GM04504 (cell line): ENCODE measurements at regions not wholly inside any gene's neighbourhood (a gene's known extent, or its start where the extent isn't known, plus 50 kb on each side); places are given as distances from the start of the nearest gene placed in this dataset.
A peak's percentile ranks its signal among the peaks of the same experiment; 100 is the strongest.
"Not testable (repeated sequence)": the region's sequence is repeated elsewhere in the genome, so short reads cannot be mapped to it uniquely, and the experiment has no call there.

ENCODE experiments used
- DNase-seq: peaks from one replicate; pipeline ENCODE4 v3.0.0-alpha.2; 2012; ENCODE audit warnings: low read depth

GRCh38 chr6:71053475-71053874, 96.6 kb upstream of the B3GAT2 start:
- DNase-seq: no peak

DNA sequence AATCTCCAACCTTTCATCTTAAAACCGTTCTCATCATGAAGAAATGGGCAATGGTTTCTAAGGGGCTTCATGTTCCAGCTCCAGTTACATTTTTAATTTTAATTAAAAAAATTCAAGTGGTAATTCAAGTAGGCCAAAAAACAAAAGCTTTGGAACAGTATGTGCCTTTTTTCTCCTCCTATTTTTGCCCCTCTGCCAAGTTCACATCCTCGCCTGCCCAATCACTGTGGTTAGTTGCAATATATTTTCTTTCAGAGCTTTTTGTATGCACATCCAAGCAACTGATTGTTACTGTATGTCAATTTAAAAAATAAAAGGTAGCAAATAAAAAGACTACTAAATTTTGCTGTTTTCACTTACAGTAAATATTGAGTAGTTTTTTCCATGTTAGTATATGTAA, 99.8 kb upstream of the B3GAT2 start:
- no peak for DNase-seq

DNA sequence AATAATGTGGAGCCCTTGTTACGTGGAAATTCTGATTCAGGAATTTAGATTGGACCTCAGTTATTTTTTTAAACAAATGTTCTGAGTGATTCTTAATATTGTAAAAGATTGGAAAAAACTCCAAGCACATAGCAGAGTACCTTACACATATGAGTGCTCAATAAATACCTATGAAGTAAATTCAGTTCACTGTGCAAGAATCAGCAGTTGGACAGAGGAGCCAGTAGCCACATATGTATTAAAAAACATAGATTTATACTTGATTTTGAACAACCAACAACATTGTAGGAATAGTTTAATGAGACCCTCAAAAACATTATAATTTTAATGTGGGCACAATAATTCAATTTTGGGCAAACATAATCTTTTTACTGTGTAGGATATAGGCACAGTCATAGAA, 109.3 kb upstream of the B3GAT2 start:
- DNase-seq: no peak

GRCh38 chr6:71067816-71068215, 111.0 kb upstream of the B3GAT2 start:
- DNase-seq: no peak

DNA sequence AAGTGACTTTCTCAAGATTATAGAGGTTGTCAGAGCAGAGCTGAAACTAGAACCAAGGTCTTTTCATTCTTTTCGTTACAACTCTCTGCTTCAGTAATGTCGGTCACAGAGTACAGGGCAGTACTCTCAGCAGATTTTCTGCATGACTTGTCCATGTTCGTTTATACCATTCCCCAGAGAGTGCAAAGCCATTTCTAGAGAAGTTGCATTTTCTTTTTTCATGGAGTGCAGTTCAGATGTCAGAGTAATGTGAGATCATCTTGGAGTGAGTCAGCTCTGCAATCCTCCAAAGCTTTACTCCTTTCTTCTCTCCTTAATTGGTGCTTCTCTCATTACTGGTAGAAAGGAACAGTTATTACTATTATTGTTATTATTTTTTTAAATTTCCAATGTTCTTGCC, 115.6 kb upstream of the B3GAT2 start:
- DNase-seq: no peak

DNA sequence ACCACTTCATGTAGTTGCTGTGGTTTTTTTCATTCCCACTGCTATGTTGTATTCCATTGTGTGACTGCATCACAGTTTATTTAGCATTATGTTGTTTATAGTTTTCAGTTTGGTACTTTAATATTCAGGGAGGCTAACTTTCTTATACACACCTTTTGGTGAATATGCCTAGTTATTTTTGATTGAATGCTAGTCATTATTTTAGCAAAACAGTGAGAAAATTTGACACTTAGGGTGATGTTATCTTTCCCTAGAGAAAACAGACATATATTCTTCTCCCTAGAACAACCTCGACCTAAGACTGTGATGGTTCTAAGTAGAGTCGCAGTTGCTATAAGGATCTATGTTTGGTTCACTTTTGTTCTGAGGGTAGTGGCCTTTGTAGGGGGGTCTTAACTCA, 120.8 kb upstream of the B3GAT2 start:
- DNase-seq: no peak

DNA sequence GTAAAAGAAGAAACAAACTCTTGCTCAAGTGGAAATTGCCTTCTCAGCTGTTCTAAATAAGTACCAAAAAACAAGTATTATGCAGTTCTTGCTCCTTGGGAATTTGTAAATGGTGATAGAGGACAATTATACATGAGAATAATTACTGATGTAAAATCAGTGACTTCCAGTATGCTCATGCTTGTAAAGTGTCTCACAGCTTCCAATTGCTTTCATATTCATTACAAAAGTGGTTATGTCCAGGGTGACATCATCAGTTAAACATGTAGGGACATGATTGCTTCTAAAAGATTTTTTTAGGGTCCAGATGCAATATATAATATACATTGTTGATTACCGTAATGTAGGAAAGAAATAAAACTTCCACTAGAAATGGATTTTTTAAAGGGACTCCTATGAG, 122.8 kb upstream of the B3GAT2 start:
- DNase-seq: no peak

DNA sequence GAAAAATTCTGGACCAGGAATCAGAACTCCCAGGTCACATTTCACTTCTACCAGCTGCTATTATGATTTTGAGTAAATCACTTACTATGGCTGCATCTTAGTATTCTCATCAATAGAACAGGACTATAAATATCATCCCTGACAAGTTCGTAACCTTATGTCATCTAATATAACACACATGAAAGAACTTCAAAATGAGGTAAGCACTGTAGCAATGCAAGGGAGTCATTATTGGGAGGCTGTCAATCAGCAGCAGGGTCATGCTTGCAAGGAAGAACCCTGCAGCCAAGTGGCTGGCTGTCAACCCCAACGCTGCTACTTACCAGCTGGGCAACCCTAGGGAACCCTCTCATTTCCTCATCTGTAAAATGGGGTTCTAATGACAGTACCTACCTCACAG, 123.3 kb upstream of the B3GAT2 start:
- DNase-seq: no peak

DNA sequence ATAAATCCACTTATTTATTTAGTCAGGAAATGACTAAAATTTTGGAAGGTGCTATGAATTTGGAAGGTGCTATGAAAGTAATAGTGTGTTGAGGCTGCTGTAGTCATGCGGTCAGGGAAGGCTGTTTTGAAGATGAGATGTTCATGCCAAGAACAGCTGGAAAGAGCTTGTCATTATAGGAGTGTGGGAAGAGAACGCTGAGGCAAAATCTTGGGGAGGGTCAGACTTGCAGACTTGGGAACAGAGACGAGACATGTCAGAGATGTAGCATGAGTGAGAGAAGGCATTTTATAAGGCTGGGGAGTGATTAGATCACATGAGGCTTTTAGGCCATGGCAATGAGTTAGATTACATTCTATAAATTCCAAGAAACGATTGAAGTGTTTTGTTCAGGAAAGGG, 124.0 kb upstream of the B3GAT2 start:
- DNase-seq: no peak

DNA sequence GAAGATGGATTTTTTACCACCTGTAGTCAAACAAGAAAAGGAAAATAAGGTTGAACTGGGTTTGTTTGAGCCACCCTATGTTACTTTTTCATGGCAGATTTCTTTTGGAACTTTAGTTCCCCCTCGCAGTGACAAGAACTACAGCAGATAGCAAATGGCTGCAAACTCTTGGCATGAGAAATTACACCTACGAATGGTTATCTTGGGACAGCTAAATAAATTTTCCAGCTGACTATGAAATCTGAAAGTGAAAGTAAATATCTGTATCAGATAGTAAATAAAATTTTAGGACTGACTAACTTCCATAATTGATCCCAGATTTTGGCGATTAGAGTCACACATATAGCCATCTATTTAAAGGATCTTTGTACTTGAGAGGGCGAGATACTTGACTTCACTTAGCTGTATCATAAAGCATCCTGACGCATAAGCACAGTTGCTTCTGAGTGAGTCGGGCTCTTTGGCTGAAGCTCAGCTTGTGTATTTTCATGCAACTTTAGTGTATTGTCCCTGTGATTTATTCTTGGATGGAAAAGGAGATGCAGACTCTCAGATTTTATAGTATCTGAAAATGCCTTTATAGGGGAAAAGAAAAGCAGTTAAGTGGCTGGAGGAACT, 125.3 kb upstream of the B3GAT2 start:
- peak; percentile 7 for DNase-seq

- DNase-seq: no peak
Measured at GRCh38 chr6:71083308-71083820, 126.5 kb upstream of the B3GAT2 start.

- no peak for DNase-seq
Measured at GRCh38 chr6:71088166-71088565, 131.3 kb upstream of the B3GAT2 start.

DNA sequence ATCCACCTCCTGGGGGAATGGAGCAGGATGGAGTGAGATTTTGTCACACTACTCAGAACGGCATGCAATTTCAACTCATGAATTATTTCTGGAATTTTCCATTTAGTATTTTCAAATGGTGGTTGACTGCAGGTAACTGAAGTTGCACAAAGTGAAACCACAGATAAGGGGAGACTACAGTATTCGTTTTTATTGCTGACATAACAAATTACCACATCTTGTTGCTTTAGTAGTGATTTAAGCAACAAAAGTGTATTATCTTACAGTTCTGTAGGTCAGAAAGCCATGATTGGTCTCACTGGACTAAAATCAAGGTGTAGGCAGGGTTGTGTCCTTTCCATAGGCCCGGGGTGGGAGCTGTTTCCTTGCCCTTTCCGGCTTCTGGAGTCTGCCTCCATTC, 133.4 kb upstream of the B3GAT2 start:
- DNase-seq: no peak

- no peak for DNase-seq
Measured at GRCh38 chr6:71091167-71091566, 134.3 kb upstream of the B3GAT2 start.

DNA sequence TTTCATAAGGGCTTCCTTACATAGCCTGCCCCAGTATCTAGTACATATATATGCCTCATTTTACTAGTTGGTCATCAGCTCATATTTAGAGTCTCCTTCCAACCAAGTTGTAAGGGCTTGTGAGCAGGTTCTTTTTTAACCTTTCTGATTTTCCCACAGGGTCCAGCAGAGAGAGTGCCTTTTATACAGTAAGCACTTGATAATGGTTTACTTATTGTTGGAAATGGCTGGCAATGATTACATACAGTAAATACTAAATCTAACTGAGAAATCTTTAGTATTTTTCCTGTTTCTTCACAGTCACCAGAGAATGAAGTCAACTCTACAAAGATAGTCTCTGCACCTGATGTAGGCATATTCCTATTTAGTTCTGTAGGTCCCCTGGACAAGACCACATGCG, 135.1 kb upstream of the B3GAT2 start:
- DNase-seq: no peak

DNA sequence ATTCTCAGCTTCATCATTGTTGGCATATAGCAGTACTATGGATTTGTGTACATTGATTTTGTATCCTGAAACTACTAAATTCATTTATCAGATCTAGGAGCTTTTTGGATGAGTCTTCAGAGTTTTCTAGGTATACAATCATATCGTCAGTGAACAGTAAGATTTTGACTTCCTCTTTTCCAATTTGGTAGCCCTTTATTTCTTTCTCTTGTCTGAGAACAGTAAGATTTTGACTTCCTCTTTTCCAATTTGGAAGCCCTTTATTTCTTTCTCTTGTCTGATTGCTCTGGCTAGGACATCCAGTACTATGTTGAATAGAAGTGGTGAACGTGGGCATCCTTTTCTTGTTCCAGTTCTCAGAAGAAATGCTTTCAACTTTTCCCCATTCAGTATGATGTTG, 140.4 kb upstream of the B3GAT2 start:
- not testable (repeated sequence) for DNase-seq

DNA sequence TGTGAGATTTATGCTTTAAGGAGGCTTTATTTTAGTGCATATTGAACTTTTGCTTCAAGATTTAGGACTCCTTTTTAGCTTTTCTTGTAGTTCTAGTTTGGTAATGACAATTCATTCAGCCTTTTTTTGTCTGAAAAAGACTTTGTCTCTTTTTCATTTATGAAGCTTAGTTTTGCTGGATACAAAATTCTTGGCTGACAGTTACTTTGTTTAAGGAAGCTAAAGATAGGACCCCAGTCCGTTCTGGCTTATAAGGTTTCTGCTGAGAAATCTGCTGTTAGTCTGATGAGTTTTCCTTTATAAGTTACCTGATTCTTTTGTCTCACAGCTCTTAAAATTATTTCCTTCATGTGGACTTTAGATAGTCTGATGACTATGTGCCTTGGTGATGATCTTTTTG, 142.8 kb upstream of the B3GAT2 start:
- DNase-seq: no peak

- no peak for DNase-seq
Measured at GRCh38 chr6:71103130-71103529, 146.3 kb upstream of the B3GAT2 start.

DNA sequence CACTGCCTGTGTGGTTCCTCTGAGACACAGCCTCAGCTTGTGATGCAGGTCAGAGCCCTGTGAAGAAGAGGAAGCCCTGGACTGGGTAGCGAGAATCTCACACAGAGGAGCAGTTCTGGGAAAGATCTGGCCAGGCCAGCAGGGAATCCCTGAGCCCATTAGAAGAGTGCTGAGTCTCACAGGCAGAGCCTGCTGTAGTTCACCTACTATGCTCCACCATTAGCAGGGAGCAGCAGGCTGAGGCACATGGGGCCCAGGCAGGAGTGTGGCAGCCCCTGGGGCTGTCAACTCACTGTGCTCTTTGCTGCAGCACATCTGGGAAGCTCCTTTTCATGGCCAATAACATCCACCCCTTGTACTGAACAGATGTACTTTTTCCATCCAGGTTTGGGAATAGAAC, 146.8 kb upstream of the B3GAT2 start:
- DNase-seq: no peak

GRCh38 chr6:71106276-71106675, 149.4 kb upstream of the B3GAT2 start:
- no peak for DNase-seq

- peak; percentile 11 for DNase-seq
Measured at GRCh38 chr6:71107911-71108420, 151.1 kb upstream of the B3GAT2 start.

DNA sequence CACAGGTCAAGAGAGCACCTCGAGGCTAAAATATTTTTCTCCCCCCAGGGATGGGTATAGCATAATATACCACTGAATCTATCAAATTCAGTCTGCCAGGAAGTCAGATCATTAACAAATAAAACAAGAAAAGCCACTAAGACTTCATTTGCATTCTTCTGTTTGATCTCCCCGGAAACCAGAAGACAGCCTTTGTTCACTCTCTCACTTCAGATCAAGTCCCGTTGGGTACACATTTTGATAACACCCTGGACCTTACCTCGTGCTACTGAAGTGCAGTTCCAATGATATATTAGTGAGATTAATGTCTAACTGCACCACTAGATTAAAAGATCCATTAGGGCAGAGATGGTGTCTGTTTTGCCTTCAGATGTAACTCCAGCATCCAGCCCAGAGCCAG, 157.7 kb upstream of the B3GAT2 start:
- DNase-seq: no peak

GRCh38 chr6:71114986-71115385, 158.1 kb upstream of the B3GAT2 start:
- no peak for DNase-seq

- DNase-seq: no peak
Measured at GRCh38 chr6:71119560-71119959, 162.7 kb upstream of the B3GAT2 start.
